ENCODE measurements at regions not wholly inside any gene's neighbourhood (a gene's known extent, or its start where the extent isn't known, plus 50 kb on each side); places are given as distances from the start of the nearest gene placed in this dataset.

DNA sequence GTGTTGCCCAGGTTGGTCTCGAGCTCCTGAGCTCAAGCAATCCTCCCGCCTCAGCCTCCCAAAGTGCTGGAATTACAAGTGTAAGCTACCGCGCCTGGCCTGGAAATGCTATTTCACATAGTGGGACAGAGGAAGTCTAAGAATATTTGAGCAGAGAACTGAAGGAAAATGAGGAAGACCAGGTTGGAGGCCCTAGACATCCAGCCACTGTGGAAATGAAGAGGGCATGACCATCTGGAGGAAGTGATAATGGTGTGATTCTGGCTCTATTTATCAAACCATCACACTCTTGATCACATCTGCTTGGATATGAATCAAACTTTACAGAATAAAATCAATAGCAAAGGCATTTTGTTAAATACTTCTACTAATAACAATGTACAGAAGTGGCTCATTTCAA is 65.9 kb upstream of the ARHGEF3 start (continued):
- TF ChIP-seq, protein P1, sequence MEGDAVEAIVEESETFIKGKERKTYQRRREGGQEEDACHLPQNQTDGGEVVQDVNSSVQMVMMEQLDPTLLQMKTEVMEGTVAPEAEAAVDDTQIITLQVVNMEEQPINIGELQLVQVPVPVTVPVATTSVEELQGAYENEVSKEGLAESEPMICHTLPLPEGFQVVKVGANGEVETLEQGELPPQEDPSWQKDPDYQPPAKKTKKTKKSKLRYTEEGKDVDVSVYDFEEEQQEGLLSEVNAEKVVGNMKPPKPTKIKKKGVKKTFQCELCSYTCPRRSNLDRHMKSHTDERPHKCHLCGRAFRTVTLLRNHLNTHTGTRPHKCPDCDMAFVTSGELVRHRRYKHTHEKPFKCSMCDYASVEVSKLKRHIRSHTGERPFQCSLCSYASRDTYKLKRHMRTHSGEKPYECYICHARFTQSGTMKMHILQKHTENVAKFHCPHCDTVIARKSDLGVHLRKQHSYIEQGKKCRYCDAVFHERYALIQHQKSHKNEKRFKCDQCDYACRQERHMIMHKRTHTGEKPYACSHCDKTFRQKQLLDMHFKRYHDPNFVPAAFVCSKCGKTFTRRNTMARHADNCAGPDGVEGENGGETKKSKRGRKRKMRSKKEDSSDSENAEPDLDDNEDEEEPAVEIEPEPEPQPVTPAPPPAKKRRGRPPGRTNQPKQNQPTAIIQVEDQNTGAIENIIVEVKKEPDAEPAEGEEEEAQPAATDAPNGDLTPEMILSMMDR (IDR thresholded peaks at IDR 0.05 in 2 of 3, conservative IDR thresholded peaks at IDR 0.05 in 1 of 3; ENCODE audit: borderline replicate concordance in 1 of 3, insufficient read depth in 1 of 3, low read depth in 2 of 3, low read length in 2 of 3), result no peak
- no peak for TF ChIP-seq RAD21 (IDR thresholded peaks at IDR 0.05; ENCODE audit: low read depth)
- TF ChIP-seq, protein P2, sequence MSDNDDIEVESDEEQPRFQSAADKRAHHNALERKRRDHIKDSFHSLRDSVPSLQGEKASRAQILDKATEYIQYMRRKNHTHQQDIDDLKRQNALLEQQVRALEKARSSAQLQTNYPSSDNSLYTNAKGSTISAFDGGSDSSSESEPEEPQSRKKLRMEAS (IDR thresholded peaks at IDR 0.05), result no peak

DNA sequence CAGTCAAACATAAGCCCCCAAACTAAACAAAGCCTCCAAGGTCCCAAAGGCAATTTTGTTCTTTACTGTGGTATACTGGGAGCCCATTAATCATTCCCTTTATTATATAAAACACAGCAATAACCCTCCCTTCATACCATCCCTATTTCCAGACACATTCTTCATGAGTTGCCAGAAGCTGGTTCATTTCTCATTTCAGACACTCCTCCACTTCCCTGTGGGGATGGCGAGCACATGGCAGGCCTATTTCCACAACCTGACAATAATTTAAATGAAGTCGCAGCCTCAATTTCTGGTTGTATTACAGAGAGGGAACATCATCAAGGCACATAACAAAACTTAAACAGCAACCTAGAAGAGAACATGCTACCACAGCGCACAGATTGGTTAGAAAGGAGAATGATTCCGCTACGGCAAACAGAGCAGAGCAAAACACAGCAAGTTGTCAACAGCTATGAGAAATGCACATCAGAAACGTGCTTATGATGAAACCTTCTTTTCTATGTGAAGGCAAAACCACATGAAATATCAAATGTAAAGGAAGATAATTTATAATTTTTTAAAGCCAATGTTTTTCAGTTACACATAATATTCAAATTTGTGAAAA is 63.3 kb upstream of the ARHGEF3 start:
- ChIA-PET RAD21 (ENCODE audit: low non-redundant PET in 1 of 2, low total read pairs in 2 of 2, uncharacterized antibody in 2 of 2, unreplicated experiment in 2 of 2) (no interaction called here), POLR2A (no interaction called here), CTCF (no interaction called here)
- DNase-seq (ENCODE audit: low read depth, low spot score) (no peak), ATAC-seq (no peak)
- H3K36me3 ChIP-seq (ENCODE audit: control insufficient read depth in 1 of 2, insufficient read depth in 2 of 2, low read length in 2 of 2), result no peaks in the 10 kb centered on the region
- no peaks in the 10 kb centered on the region for H3K9me2 ChIP-seq (ENCODE audit: insufficient read depth)
- no peaks in the 10 kb centered on the region for H3K27me3 ChIP-seq (ENCODE audit: insufficient read depth, low read length)
- no peaks in the 10 kb centered on the region for H4K20me1 ChIP-seq (ENCODE audit: insufficient read depth)
- no peak overlapping the region for H3K27ac ChIP-seq (ENCODE audit: low read depth, low read length)
- H3K4me3 ChIP-seq (replicated peaks in 1 of 2; ENCODE audit: low read depth in 1 of 2, low read length in 2 of 2), result no peak overlapping the region
- H3K79me2 ChIP-seq (ENCODE audit: insufficient read depth, low read length), result no peaks in the 10 kb centered on the region
- intact Hi-C loops (cut with micrococcal nuclease), result no loop called here
- TF ChIP-seq POLR2A (IDR thresholded peaks at IDR 0.05; ENCODE audit: borderline replicate concordance, extremely low read depth, insufficient read depth, insufficient read length) (no peak), RAD21 (IDR thresholded peaks at IDR 0.05; ENCODE audit: low read depth) (no peak), ZNF274 (IDR thresholded peaks at IDR 0.05; ENCODE audit: low read depth, low read length) (no peak), ELF1 (IDR thresholded peaks at IDR 0.05; ENCODE audit: borderline replicate concordance, low read depth) (no peak), TCF7L2 (IDR thresholded peaks at IDR 0.05; ENCODE audit: borderline replicate concordance, extremely low read depth, insufficient read depth, insufficient read length) (no peak), EZH2 (IDR thresholded peaks at IDR 0.05) (no peak), SIN3A (IDR thresholded peaks at IDR 0.05; ENCODE audit: low read depth) (no peak), EZH2phosphoT487 (IDR thresholded peaks at IDR 0.05; ENCODE audit: borderline replicate concordance) (no peak)
- TF ChIP-seq, protein P3, sequence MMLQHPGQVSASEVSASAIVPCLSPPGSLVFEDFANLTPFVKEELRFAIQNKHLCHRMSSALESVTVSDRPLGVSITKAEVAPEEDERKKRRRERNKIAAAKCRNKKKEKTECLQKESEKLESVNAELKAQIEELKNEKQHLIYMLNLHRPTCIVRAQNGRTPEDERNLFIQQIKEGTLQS (IDR thresholded peaks at IDR 0.05), result no peak
- peaks cover 14 to 20% of the 10 kb centered on the region in 2 experiments for H3K4me1 ChIP-seq (ENCODE audit: control insufficient read depth in 1 of 2, insufficient read depth in 2 of 2, low read length in 2 of 2)
- no peak overlapping the region for H2AFZ ChIP-seq (ENCODE audit: low read depth, low read length, poor library complexity, severe bottlenecking)
- no peak overlapping the region for H3K4me2 ChIP-seq (ENCODE audit: low read length)
- no peak overlapping the region for H3K9ac ChIP-seq (ENCODE audit: low read length)
- no TSS peak for BruUV-seq (replicated peaks)
- no peaks in the 10 kb centered on the region for H3K9me3 ChIP-seq (ENCODE audit: control insufficient read depth in 1 of 2, insufficient read depth in 1 of 2, low read depth in 1 of 2, low read length in 2 of 2)

Measured in HCT116 (cell line).